ENCODE measurements at regions not wholly inside any gene's neighbourhood (a gene's known extent, or its start where the extent isn't known, plus 50 kb on each side); places are given as distances from the start of the nearest gene placed in this dataset.

DNA sequence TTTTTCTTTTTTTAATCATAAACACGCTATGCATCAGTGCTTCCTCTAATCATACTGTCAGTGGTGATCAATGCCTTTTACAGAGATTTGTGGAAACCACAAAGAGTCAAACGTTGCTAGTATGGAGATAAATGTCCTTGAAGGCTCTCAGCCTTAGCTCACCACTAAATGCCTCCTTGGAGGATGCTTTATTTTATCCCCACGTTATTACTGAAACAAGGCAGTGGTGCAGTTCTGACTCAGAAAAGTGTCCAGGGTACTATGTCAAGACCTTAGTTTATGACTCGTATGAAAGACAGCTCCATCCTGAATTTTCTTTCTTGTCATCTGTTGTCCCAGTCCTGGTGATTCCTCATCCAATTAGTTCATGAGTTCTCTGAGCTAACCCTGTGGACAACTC lies 1146.7 kb downstream of the IGSF11 start:
- no peak overlapping the region for H3K4me3 ChIP-seq
- no peak overlapping the region for H3K27ac ChIP-seq
- peaks cover 10% of the 10 kb centered on the region for H3K27me3 ChIP-seq
- no peaks in the 10 kb centered on the region for H3K4me1 ChIP-seq (ENCODE audit: low read depth)
- DNase-seq (ENCODE audit: low read depth in 1 of 2, low spot score in 1 of 2) = no peak
- TF ChIP-seq, protein P1, sequence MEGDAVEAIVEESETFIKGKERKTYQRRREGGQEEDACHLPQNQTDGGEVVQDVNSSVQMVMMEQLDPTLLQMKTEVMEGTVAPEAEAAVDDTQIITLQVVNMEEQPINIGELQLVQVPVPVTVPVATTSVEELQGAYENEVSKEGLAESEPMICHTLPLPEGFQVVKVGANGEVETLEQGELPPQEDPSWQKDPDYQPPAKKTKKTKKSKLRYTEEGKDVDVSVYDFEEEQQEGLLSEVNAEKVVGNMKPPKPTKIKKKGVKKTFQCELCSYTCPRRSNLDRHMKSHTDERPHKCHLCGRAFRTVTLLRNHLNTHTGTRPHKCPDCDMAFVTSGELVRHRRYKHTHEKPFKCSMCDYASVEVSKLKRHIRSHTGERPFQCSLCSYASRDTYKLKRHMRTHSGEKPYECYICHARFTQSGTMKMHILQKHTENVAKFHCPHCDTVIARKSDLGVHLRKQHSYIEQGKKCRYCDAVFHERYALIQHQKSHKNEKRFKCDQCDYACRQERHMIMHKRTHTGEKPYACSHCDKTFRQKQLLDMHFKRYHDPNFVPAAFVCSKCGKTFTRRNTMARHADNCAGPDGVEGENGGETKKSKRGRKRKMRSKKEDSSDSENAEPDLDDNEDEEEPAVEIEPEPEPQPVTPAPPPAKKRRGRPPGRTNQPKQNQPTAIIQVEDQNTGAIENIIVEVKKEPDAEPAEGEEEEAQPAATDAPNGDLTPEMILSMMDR (IDR thresholded peaks at IDR 0.05; ENCODE audit: low read depth, low read length) = no peak
- no peaks in the 10 kb centered on the region for H3K9me3 ChIP-seq (ENCODE audit: low read depth)
- H3K36me3 ChIP-seq = no peaks in the 10 kb centered on the region

DNA sequence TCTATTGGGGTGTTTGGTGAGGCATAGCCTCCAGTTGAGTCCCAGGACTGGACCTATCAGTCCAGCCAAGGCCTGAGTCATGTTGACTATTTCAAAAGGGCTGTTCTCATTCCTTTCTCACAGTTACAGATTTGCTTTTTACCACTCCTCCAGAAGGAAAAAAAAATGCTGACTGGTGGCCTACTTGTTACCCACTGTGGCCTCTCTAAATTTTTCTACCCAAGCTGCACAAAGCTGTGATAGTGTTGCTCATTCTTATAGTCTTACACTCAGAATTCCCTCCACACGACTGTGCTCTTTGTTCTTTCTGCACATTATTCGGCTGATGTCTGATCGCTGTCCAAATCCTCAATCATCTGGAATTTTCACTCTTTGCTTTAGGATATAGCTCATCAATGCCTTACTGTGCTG lies 1142.2 kb downstream of the IGSF11 start:
- H3K4me1 ChIP-seq (ENCODE audit: low read depth) = no peaks in the 10 kb centered on the region
- no peak overlapping the region for H3K27ac ChIP-seq
- no peaks in the 10 kb centered on the region for H3K9me3 ChIP-seq (ENCODE audit: low read depth)
- TF ChIP-seq, protein P1 (IDR thresholded peaks at IDR 0.05; ENCODE audit: low read depth, low read length) = no peak
- no peaks in the 10 kb centered on the region for H3K36me3 ChIP-seq
- peaks cover 20% of the 10 kb centered on the region for H3K27me3 ChIP-seq
- no peak for DNase-seq (ENCODE audit: low read depth in 1 of 2, low spot score in 1 of 2)
- no peak overlapping the region for H3K4me3 ChIP-seq

DNA sequence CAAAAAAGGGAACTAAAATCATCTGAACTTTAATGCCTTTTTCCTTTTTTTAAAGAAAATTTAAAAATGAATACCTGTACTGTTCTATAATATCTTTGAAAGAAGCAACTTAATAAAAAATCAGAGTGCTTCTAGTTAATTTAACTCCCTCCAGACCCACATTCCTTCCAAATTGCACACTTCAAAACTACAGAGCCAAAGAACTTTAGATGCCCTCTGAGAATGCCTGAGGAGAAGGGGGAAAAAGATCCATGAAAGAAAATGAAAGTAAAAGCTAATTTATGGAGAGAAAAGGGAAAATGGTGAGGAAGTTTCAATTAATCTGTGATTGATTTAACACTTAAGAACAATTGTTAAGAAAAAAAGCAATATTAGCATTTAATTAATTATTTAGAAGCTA lies 1141.6 kb downstream of the IGSF11 start:
- H3K9me3 ChIP-seq (ENCODE audit: low read depth) = no peaks in the 10 kb centered on the region
- TF ChIP-seq, protein P1 (IDR thresholded peaks at IDR 0.05; ENCODE audit: low read depth, low read length) = no peak
- no peak overlapping the region for H3K27ac ChIP-seq
- no peaks in the 10 kb centered on the region for H3K4me1 ChIP-seq (ENCODE audit: low read depth)
- H3K27me3 ChIP-seq = peaks cover 19% of the 10 kb centered on the region
- no peaks in the 10 kb centered on the region for H3K36me3 ChIP-seq
- H3K4me3 ChIP-seq = no peak overlapping the region
- DNase-seq (ENCODE audit: low read depth in 1 of 2, low spot score in 1 of 2) = no peak

DNA sequence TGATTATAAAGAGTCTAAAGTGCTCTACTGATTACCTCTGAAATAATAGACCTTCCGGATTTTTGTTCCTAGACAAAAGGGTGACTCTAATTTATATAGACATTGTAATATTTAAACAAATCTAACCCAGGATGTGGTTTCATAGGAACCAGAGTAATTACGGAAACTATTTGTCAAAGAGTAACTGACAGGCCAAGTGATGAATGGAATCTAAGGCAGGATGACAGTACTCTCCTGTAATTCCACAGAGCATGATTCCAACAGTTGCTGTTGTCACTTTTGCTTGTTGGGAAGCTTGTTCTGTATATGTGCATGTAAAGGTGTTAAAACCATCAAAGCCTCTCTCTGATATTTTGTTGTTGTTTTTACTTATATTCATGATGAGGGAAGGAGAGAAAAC lies 1141.0 kb downstream of the IGSF11 start:
- no peak overlapping the region for H3K27ac ChIP-seq
- no peaks in the 10 kb centered on the region for H3K9me3 ChIP-seq (ENCODE audit: low read depth)
- DNase-seq (ENCODE audit: low read depth in 1 of 2, low spot score in 1 of 2) = no peak
- no peak overlapping the region for H3K4me3 ChIP-seq
- H3K36me3 ChIP-seq = no peaks in the 10 kb centered on the region
- no peaks in the 10 kb centered on the region for H3K4me1 ChIP-seq (ENCODE audit: low read depth)
- TF ChIP-seq, protein P1 (IDR thresholded peaks at IDR 0.05; ENCODE audit: low read depth, low read length) = no peak
- peaks cover 15% of the 10 kb centered on the region for H3K27me3 ChIP-seq

DNA sequence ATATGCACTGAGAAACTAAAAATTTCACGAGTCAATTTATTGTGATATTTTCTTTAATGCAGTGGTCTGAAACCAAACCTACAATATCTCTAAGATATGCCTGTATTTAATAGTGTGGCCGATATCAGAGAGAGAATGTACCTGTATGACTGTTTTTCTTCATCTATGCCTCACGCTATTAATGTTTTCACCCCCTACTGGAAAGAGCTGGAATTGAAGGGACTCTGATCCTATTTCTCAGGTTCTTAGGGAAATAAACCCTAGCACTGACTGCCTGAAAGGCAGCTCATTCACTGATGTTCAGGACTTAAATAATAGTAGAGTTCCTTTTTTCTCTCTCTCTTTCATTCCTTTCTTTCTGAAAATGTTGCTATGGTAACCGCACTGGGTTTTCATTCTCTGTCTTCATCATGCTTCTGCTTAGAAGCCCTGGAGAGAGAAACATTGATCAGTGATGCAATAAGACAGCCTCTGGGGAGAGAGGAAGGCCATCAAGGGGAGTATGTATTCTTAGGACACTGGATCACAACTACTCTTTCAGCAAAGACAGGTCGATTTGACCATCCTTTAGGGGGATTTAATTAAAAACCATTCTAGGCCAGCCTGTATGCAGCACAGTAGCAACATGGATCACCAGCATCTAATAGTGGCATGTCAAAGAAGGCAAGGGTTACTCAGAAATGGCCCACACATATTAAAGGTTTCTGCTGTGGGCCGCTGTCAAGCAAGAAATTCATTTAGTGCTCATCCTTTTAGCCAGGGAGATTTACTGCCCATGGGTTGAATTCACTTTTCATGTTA lies 1135.7 kb downstream of the IGSF11 start:
- Histone ChIP-seq H3K27ac (no peak overlapping the region), H3K27me3 (peaks cover 53% of the 10 kb centered on the region), H3K36me3 (no peaks in the 10 kb centered on the region), H3K9me3 (ENCODE audit: low read depth) (peaks cover 3% of the 10 kb centered on the region), H3K4me3 (no peak overlapping the region), H3K4me1 (ENCODE audit: low read depth) (no peaks in the 10 kb centered on the region)
- peak in 1 of 2 donors; percentile 13 for DNase-seq (ENCODE audit: low read depth in 1 of 2, low spot score in 1 of 2)
- TF ChIP-seq, protein P1 (IDR thresholded peaks at IDR 0.05; ENCODE audit: low read depth, low read length) = peak; percentile 44

Measured in cardiac muscle cell (in vitro differentiated cells and primary cell).